DMS79 treated with DMSO at 0.1 percent for 48 hours (cell line): ENCODE measurements at regions not wholly inside any gene's neighbourhood (a gene's known extent, or its start where the extent isn't known, plus 50 kb on each side); places are given as distances from the start of the nearest gene placed in this dataset.

Experiments
- DNase-seq: peaks from one replicate; lab custom pipeline; 2025; lab: John Stamatoyannopoulos, UW

DNA sequence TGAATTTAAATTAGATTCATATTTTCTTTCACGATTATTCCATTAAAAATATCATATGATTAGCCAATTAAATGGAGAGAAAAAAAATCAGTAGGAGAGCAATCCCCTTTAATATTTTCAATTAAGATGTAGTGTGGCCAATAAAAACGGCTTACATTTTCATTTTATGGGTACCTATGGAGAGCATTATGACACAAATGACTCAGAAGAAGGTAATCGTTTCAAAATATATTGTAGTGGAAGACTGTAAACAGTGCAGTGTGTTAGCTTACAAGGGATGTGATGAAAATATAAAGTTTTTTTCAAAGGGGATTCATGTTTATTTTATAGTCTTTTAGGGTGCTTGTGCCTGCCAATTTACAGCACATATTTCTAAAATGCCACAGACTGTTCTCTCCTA is 1507.4 kb upstream of the CELF4 start:
- DNase-seq: no peak

DNA sequence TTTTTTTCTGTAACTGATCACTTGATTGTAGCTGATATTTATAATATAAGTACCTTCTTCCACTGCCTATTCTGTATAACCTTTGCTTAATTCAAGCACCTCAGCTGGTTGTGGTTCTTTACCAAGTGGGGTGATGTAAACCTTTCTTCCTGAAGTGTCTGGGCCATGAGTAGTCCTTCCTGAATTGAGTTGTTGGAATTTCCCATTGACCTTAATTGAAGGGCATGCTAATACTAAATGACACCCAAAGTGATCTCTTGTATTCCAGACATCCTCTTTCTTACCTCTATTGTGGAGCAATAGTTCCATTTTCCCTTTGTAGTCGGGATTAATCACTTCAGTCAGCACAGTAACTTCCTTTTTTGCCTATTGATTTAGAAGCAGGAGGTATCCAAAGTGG is 1496.8 kb upstream of the CELF4 start:
- DNase-seq: no peak

- DNase-seq: no peak
These were observed 1492.9 kb upstream of the CELF4 start for GRCh38 chr18:39058386-39059000.

GRCh38 chr18:39057423-39058064 is 1491.9 kb upstream of the CELF4 start:
- DNase-seq: no peak

- peak; percentile 76 for DNase-seq
These were observed 1488.0 kb upstream of the CELF4 start for GRCh38 chr18:39053571-39053970.

- DNase-seq: no peak
These were observed 1485.4 kb upstream of the CELF4 start for GRCh38 chr18:39051013-39051412.

DNA sequence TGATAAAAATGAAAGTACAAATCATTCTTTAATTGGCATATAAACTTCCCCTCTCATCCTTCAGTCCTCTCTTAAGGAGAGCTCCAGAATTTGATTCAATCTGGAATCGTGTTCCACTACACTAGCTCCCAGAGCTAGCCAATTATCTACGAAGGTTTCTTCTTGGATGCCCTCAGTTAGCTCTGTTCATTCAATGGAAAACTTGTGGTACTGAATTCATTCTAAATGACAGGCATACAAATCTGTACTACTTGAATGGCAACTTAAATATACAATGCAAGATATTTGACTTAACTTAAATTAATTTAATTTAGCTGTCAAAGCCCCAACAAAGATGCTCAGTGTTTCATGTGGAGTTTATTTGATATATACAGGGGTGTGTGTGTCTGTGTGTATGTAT is 1474.2 kb upstream of the CELF4 start:
- peak; percentile 20 for DNase-seq

GRCh38 chr18:39037925-39038324 is 1472.3 kb upstream of the CELF4 start:
- DNase-seq: peak; percentile 97

GRCh38 chr18:39033312-39033711 is 1467.7 kb upstream of the CELF4 start:
- DNase-seq: no peak

DNA sequence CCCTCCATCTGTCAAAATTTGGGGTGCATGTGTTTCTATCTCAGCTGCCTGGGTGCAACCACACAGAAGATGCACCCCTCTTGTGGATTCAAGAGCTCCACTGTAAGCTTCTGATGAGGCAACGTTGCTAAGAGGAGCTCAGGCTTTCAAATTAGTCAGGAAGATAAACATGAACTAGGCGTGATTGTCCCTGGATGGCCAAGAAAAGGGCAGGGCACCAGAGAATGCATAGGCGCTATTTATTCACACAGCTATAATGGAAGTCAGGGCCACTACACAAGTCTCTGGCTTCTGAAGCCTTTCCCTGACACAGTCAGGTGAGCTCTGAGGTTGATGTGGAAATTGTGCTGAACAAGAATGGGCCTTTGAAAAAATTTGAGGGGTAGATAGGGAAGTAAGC is 1466.0 kb upstream of the CELF4 start:
- DNase-seq: no peak

GRCh38 chr18:39030124-39030655 is 1464.6 kb upstream of the CELF4 start:
- no peak for DNase-seq

- no peak for DNase-seq
These were observed 1459.9 kb upstream of the CELF4 start for GRCh38 chr18:39025531-39025930.

GRCh38 chr18:39019989-39020388 is 1454.4 kb upstream of the CELF4 start:
- no peak for DNase-seq

GRCh38 chr18:39007031-39007902 is 1441.7 kb upstream of the CELF4 start:
- DNase-seq: no peak

GRCh38 chr18:38996056-38996455 is 1430.5 kb upstream of the CELF4 start:
- DNase-seq: no peak

- DNase-seq: no peak
These were observed 1427.7 kb upstream of the CELF4 start for GRCh38 chr18:38993342-38993741.

- DNase-seq: no peak
These were observed 1419.4 kb upstream of the CELF4 start for GRCh38 chr18:38984968-38985367.

DNA sequence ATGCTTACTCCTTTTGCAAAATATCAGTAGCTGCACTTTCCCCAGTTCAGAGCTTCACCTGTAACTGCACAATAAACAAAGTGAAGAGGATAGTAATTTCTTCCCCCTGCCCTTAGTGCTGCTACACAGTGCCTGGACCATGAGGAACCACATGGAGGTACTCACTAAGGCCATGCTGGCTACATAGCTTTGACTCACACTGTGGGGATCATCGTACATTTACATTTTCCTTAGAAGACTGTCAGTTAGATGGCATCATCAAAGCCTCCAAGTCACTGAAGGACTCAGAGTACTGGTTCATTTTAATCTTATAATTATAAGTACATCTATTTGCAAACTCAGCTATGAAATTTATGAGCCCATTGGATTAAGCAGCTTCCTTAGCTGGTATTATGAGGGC is 1416.5 kb upstream of the CELF4 start:
- no peak for DNase-seq

- no peak for DNase-seq
These were observed 1415.8 kb upstream of the CELF4 start for GRCh38 chr18:38981389-38981788.

GRCh38 chr18:38980420-38980819 is 1414.8 kb upstream of the CELF4 start:
- DNase-seq: no peak

- DNase-seq: no peak
These were observed 1407.0 kb upstream of the CELF4 start for GRCh38 chr18:38972571-38972970.

DNA sequence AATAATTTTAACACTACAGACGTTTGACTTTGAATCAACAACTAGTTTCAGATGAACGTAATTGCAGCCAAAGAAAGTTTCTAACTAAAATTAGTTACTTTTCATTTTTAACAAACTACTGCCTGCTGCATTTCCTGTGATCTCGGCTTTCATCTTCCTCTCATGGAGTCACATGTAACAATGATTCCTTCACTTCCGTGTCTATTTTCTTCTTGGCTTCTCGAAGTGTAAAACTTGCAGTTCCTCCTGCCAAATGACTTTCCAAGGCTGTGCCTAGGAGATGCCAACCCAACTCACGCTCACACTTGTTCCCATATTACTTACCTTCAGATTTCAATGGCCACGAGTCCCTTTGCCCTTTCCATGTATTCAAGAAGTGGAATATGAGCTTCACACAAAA is 1406.3 kb upstream of the CELF4 start:
- DNase-seq: no peak

DNA sequence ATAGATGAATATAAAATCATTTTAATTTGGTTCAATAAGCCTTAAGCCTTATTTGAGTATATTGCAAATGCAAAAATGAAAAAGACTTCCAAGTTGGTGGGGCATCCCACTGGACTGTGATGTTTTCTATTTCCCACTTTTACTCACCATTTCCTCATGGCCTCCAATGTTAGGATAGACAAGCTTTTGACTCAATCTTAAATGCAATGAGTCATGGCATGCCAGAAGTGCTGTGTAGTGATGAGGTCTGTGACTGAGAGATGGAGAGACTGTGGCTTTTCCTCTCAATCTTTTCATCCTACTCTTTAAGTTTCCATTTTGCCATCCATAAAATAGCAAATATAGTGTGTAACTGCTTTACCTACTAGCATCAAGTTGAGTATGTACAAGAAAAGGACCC is 1401.2 kb upstream of the CELF4 start:
- DNase-seq: no peak
